Stomach (tissue), 4 donors: ENCODE measurements at regions not wholly inside any gene's neighbourhood (a gene's known extent, or its start where the extent isn't known, plus 50 kb on each side); places are given as distances from the start of the nearest gene placed in this dataset.
"Not testable (repeated sequence)": the region's sequence is repeated elsewhere in the genome, so short reads cannot be mapped to it uniquely, and the experiment has no call there.

Source experiments
- EP300 ChIP-seq: sonication (generic); formaldehyde crosslinking; IDR thresholded peaks from one replicate; pipeline ENCODE4 v1.6.1; 2017; ENCODE audit warnings: antibody characterized with exemption
- POLR2A ChIP-seq, 4 donors: fragments of 450-650 bp; IDR thresholded peaks; one replicate each; pipeline ENCODE4 v1.6.1; 2016; ENCODE audit warnings: antibody characterized with exemption in 4 of 4, control low read depth in 2 of 4, mild to moderate bottlenecking in 1 of 4, moderate library complexity in 1 of 4
- POLR2AphosphoS5 ChIP-seq, 3 donors: sonication (generic); formaldehyde crosslinking; IDR thresholded peaks; one replicate each; pipeline ENCODE4 v1.6.1; 2016; ENCODE audit warnings: antibody characterized with exemption in 3 of 3
- TF ChIP-seq, protein P1 (sequence below), 7 experiments: fragments of 450-650 bp in 4 of 7; fragments of 200-600 bp in 3 of 7; sonication (generic) in 3 of 7; IDR thresholded peaks; one replicate each; pipeline ENCODE4 v1.5.1; 2016 to 2019; ENCODE audit warnings: antibody characterized with exemption in 7 of 7, control low read depth in 2 of 7, mild to moderate bottlenecking in 1 of 7

DNA sequence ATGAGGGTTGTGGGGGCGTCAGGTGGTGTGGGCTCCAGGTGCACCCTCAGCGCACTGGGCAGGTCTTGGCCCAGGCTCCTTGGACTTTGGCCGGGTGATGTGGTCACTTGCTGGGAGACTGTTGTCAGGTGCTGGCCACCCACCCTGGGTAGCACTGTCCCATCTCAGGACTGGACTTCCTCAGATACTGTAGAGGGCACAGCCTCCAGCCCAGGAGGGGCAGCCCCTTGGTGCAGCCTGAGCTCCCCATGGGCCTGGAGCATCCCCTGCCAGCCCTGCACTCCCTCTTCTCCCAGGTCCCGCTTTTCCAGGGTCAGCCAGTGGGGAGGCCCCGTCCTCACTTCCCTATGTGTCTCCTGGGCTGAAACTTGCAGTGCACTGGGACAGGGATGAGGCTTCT lies 592.3 kb downstream of the CWH43 start:
- TF ChIP-seq POLR2A (IDR thresholded peaks at IDR 0.05); POLR2AphosphoS5 (IDR thresholded peaks at IDR 0.05); EP300: not testable (repeated sequence)
- TF ChIP-seq, protein P1, sequence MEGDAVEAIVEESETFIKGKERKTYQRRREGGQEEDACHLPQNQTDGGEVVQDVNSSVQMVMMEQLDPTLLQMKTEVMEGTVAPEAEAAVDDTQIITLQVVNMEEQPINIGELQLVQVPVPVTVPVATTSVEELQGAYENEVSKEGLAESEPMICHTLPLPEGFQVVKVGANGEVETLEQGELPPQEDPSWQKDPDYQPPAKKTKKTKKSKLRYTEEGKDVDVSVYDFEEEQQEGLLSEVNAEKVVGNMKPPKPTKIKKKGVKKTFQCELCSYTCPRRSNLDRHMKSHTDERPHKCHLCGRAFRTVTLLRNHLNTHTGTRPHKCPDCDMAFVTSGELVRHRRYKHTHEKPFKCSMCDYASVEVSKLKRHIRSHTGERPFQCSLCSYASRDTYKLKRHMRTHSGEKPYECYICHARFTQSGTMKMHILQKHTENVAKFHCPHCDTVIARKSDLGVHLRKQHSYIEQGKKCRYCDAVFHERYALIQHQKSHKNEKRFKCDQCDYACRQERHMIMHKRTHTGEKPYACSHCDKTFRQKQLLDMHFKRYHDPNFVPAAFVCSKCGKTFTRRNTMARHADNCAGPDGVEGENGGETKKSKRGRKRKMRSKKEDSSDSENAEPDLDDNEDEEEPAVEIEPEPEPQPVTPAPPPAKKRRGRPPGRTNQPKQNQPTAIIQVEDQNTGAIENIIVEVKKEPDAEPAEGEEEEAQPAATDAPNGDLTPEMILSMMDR (IDR thresholded peaks at IDR 0.05) = not testable (repeated sequence)
